GM06990 (cell line): ENCODE measurements at regions not wholly inside any gene's neighbourhood (a gene's known extent, or its start where the extent isn't known, plus 50 kb on each side); places are given as distances from the start of the nearest gene placed in this dataset.
"Not testable (repeated sequence)": the region's sequence is repeated elsewhere in the genome, so short reads cannot be mapped to it uniquely, and the experiment has no call there.

Source experiments
- DNase-seq: peaks from one replicate; pipeline ENCODE4 v3.0.0-alpha.2; 2011; ENCODE audit not compliant: insufficient read length; ENCODE audit errors: extremely low read depth
- H3K27me3 ChIP-seq: replicated peaks from 2 replicates; pipeline ENCODE4 v1.6.0; 2011; ENCODE audit warnings: low read length; ENCODE audit not compliant: control insufficient read depth, insufficient read depth
- H3K36me3 ChIP-seq: 2 replicates; pipeline ENCODE4 v1.5.1; 2011; ENCODE audit warnings: low read length; ENCODE audit not compliant: control insufficient read depth, insufficient read depth
- H3K4me3 ChIP-seq: replicated peaks from 2 replicates; pipeline ENCODE4 v1.5.1; 2011; ENCODE audit warnings: low read depth, mild to moderate bottlenecking, control low read depth, low read length
- CTCF ChIP-seq: IDR thresholded peaks from 2 replicates; pipeline ENCODE4 v1.5.1; 2011; ENCODE audit warnings: low read length, control low read depth, mild to moderate bottlenecking, inconsistent platforms; ENCODE audit not compliant: insufficient read depth, poor library complexity, severe bottlenecking

- Histone ChIP-seq H3K4me3 (no peak overlapping the region), H3K27me3 (no peaks in the 10 kb centered on the region), H3K36me3 (no peaks in the 10 kb centered on the region)
- DNase-seq = no peak
- no peak for TF ChIP-seq CTCF
Measured at GRCh38 chr3:3927198-3927597, 128.0 kb downstream of the LRRN1 start.

- Histone ChIP-seq H3K4me3 (no peak overlapping the region), H3K27me3 (no peaks in the 10 kb centered on the region), H3K36me3 (no peaks in the 10 kb centered on the region)
- no peak for DNase-seq
- TF ChIP-seq CTCF = no peak
Measured at GRCh38 chr3:3927965-3928364, 128.7 kb downstream of the LRRN1 start.

- not testable (repeated sequence) for DNase-seq, H3K36me3 ChIP-seq, H3K4me3 ChIP-seq, H3K27me3 ChIP-seq
Measured at GRCh38 chr3:3941380-3941779, 142.1 kb downstream of the LRRN1 start.

GRCh38 chr3:3951071-3951470, 151.8 kb downstream of the LRRN1 start:
- no peak for TF ChIP-seq CTCF
- H3K27me3 ChIP-seq = no peaks in the 10 kb centered on the region
- H3K4me3 ChIP-seq = no peak overlapping the region
- no peaks in the 10 kb centered on the region for H3K36me3 ChIP-seq
- no peak for DNase-seq

- Histone ChIP-seq H3K4me3 (no peak overlapping the region), H3K36me3 (no peaks in the 10 kb centered on the region), H3K27me3 (no peaks in the 10 kb centered on the region)
- DNase-seq = no peak
- no peak for TF ChIP-seq CTCF
Measured at GRCh38 chr3:3951501-3951900, 152.3 kb downstream of the LRRN1 start.

GRCh38 chr3:3962867-3963266, 163.6 kb downstream of the LRRN1 start:
- H3K36me3 ChIP-seq, H3K4me3 ChIP-seq, DNase-seq: not testable (repeated sequence)

GRCh38 chr3:3984053-3984452, 184.8 kb downstream of the LRRN1 start:
- TF ChIP-seq CTCF = no peak
- H3K36me3 ChIP-seq = no peaks in the 10 kb centered on the region
- H3K27me3 ChIP-seq = no peaks in the 10 kb centered on the region
- no peak for DNase-seq
- no peak overlapping the region for H3K4me3 ChIP-seq

More at GRCh38 chr3:3962867-3963266, 163.6 kb downstream of the LRRN1 start:
- H3K27me3 ChIP-seq = not testable (repeated sequence)
